GM21717 (cell line): ENCODE measurements at regions not wholly inside any gene's neighbourhood (a gene's known extent, or its start where the extent isn't known, plus 50 kb on each side); places are given as distances from the start of the nearest gene placed in this dataset.

ENCODE experiments used
- ATAC-seq: cut with Tn5 transposase; IDR thresholded peaks from one replicate; pipeline ENCODE4 v1.9.1; 2021; ENCODE audit warnings: mild to moderate bottlenecking, moderate library complexity; ENCODE audit not compliant: unreplicated experiment

DNA sequence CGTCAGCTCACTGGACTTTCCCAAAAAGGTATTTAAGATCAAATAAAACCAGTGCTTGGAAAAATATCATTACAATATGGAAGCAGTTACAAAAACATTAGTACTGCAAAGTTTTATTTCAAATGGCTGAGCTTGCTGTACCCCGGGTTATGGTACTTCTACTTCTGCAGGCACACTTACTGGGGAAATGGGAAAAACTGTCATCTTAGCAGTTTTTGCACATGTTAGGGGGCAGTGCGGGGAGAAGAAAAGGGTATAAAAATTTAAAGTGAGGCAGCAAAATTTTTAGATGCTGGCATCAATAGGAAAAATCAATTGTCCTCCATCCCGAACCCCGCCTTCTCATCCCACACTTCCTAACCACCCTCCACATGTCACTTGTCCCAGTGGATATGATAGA lies 133.4 kb downstream of the ATG4C start:
- no peak for ATAC-seq

DNA sequence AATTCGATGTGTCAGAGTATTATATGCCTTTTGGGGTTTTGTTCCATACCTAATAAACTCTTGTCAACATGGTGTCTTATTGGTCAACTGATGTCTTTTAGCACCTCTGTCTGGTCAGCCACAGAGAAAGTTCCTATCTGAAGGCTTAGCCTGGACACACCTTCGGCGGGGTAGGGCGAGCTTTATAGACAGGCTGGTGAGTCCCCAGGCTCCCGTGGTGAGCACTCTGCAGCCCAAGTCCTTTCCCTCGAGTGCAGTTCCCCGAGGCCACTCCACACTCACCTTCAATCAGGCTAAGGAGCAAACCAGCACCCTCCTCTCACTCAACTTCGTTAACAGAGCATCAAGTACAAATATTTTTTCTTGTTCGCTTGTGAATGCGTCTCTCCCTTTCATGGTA lies 133.9 kb downstream of the ATG4C start:
- no peak for ATAC-seq

DNA sequence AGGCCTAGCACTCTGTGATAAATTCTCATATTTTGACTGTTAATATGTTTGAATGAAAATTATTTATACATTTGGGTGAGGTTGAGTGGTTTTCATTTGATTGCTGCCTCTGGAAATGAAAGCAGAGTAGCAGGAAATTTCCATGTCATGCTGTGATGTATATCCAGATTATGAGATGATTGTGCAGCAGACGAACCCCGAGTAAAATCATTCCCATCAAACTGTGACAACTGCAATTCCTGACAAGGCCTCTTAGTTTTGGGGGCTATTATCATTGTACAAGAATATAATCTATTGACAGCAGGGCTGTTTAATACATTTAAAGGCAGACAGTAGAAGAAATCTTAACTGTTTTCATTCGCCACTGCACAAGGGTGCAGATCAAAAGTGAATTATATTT lies 134.8 kb downstream of the ATG4C start:
- ATAC-seq = no peak

DNA sequence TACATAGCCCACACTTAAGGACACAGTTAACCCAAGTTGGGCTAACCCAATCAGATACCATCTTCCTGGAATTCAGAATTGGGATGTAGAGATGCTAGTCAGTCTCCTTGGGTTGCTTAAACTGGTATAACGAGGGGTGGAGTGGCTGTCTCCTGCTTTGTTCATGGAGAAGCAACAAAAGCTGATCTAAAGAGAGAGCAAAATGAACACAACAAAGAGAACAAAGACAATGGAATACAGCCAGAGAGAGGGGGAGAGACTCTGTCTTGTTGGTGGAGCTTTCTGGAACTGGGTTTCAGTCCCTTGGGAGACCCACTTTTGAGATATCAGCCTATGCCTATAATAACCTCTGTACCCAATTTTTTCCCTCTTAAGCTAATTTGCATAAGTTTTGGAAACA lies 138.1 kb downstream of the ATG4C start:
- ATAC-seq = no peak

DNA sequence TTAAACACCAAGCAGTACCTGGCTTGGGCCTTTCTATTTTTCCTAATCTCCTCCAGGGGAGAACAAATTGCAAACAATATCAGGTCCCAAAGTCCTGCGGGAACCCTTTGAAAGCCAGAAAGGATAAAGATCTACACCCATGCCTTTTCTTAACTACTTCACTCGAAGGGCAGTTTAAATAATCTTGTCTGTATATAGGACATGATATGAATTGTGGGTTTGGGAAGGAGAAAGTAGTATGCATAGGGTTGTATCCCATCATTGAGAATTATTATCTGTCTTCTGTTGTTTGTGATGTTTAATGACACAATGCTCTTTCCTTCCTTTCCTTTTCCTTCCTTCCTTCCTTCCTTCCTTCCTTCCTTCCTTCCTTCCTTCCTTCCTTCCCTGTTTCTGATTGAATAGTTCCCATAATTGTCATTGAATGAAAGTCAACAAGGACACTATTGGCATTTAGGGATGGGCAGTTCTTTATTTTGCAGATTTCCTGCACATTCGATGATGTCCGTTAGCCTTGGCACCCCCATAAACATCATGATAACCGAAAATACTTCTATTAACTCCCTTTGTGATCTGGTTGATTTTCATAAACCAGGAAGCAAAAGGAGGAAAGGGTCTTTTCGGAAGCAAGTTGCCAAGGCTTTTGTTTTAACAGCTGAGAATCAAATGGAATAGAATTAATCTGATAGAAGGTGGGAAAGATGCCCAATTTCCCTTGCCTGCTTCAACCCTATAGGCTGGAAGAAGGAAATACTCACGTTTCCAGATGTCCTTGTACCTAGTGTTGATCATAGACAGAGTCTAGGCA lies 141.3 kb downstream of the ATG4C start:
- ATAC-seq = no peak

DNA sequence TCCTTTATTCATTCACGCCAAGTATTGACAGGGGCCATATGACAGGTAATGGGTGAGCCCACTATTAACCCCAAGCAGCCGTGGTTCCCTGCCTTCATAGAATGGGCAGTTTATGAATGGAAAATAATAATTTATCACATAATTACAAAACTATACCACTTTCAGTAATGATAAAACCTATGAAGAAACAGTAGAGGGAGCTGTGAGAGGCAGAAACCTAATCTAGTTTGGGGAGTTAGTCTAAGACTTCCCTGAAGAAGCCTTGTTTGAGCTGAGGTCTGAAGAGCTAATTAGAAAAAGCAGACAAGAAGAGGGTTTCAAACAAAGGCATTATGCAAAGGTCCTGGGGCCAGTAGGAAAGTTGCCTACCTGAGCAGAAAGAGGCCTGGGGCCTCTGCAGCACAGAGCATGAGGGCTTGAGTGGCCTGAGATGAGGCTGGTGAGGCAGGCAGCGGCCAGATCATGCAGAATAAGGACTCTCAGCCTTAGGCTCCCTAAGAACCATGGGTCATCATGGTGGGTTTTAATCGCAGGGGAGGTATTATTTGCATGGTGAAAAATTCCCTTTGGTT lies 142.8 kb downstream of the ATG4C start:
- ATAC-seq = no peak

DNA sequence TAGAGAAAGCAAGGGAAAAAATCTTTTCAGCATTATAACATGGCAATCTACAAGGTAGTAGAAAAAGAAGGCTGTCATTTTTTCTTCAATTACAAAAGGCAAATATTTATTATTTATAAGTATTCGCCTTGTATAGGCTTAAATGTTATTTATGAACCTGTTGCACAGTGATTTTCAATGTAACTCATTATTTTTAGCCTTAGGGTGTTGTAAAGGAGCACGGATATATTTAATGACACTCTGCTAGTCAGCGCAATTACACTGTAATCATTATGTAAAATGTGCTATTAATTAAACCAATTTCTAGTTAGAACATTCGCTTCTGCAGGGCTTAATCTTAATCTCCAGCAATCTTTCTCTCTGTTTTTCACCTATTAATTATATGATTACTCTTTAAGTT lies 145.0 kb downstream of the ATG4C start:
- no peak for ATAC-seq

DNA sequence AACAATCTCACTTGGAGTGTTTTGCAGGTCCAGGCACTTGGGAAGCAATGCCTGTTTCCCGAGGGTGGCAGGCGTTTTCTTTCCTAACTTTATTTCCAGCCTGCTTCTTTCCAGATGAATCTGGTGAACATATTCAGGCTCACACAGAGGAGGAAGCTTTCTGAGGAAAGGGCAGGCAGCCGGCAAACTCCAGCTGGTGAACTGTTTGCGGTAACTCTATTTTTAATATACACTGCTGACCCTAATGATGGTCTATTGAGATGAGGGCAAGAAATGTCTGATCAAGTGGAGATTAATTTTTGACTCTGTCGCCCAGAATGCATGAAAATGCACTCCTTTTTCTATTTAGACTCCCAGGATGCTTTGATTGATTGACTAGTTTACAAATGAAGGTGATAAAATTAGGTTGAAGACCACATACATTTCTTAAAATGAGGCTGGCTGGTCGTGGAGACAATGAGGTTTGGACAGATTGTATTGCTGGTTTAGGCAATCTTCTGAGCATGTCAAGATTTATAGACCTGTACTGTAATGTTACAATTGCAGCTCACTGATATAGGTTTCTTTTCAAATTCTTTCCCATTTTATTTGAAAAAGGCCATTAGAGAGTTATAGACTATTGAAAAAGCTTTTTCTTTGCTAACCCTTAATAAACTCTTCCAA lies 153.8 kb downstream of the ATG4C start:
- ATAC-seq = no peak

DNA sequence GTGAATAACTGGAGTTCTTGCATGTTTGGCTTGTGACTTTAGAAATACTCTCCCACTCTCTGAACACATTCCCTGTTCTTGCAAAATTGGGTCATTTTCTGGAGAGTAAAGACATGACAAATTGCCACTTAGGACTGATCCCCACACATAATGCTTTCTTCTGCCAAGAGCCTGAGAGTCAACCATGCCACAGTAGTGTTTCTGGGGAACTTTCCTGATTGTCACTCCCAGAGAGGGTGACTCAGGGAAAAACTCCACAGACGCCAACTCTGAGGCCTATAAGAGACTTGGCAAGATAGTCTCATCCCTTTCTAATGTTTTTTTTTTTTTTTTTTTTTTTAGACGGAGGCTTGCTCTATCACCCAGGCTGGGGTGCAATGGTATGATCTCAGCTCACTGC lies 157.8 kb downstream of the ATG4C start:
- ATAC-seq = no peak

DNA sequence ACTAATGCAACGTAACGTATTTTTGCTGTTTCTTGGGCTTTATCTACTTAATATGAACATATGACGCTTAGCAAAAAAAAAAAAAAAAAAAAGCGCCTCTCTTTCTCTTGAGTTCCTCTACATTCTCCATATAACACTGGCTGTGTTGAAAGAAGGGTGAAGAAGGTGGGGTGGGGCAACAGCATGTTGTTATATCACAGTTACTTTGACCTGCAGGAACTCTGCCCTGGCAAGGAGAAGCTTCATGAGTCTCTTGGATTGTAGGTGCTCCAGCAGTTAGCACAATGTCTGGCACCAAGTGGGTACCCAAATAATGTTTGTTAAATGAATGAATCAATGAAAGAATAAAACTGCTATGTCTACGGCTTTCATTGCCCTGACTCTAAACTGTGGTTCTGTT lies 162.6 kb downstream of the ATG4C start:
- no peak for ATAC-seq

DNA sequence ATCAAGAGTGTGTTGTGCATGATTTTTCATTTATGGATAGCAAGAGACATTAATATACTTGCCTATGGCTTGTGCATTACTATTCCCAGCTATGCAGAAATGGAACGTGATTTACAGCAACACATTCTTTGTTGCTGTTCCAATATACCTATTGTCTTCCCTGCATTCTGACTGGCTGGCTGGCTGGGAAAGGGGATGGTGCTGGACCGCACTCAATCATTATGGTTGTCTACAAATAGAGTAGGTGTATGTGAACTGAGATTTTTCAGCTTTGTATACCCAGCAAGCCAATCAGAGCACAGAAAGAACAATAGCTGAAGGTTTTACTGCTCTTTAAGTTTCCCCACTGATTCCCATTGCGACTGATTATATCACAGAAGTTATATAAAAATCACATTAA lies 167.5 kb downstream of the ATG4C start:
- ATAC-seq = no peak

DNA sequence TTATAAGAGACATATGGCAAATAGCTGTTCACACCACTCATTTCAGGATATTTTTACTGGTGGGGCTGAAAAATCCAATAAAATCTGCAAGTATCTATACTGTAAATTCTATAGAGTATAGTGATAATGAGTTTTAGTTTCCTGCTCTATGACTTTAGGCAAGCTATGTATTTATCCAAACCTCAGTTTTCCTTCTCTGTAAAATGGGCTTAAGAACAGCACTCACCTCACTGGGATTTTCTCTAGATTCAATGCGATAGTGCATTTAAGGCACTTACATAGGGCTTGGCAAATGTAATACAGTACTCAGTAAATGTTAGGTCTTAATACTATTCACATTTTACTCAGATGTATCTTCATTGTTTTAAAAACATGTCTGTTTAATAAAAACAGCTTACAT lies 168.7 kb downstream of the ATG4C start:
- ATAC-seq = no peak

DNA sequence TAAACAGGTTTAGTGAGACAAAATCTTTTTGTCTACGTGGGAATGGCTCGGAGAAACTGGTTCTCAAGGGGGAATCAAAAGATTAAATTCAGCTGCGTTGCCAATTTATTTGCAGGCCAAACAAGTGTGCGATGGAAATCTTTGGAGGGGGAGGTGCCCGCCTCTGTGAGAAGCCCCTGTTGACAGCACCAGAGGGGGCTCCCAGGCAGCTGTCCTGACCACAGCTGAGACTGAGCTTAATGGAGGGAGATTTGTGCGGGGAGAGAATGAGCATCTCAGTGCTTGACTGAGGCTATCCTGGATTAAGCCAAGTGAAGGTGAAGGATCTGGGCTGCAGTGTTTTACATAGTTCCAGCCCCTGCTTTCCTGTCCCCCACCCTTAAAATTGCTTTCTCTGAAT lies 169.7 kb downstream of the ATG4C start:
- ATAC-seq = no peak

DNA sequence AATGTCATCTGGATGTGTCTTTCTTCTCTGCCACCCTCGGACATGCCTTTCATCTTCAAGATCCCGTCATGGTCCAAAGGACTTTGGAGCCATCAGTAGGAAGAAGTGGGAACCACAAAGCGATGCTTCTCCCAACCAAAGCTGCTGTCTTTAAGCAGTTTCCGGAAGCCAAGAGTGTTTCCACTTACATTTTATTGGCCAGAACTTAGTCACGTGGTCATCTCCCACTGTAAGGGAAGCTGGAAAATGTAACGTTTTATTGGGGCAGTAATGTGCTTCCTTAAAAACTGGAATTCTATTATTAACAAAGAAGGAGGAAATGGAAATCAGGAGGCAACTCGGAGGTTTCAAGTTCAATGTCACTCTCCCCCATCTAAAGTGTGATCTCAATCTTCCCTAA lies 170.8 kb downstream of the ATG4C start:
- no peak for ATAC-seq

DNA sequence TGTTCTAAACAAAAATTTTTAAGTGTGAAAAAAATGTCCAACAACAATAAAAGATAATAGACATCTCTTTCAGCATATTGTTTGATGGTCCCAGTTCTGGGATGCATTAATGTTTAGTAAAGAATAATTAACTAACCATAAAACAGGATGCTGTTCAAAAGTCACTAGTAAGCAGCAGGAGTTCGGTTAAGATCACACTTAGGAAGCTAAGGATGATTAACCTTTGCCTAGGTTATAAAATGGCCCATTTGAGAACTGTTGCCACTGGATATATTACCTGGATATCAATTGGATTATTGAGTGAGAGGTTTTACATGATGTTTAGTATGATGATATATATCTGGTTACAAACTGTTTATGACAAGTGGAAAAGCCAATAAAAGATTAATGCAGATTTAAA lies 171.7 kb downstream of the ATG4C start:
- ATAC-seq = no peak

DNA sequence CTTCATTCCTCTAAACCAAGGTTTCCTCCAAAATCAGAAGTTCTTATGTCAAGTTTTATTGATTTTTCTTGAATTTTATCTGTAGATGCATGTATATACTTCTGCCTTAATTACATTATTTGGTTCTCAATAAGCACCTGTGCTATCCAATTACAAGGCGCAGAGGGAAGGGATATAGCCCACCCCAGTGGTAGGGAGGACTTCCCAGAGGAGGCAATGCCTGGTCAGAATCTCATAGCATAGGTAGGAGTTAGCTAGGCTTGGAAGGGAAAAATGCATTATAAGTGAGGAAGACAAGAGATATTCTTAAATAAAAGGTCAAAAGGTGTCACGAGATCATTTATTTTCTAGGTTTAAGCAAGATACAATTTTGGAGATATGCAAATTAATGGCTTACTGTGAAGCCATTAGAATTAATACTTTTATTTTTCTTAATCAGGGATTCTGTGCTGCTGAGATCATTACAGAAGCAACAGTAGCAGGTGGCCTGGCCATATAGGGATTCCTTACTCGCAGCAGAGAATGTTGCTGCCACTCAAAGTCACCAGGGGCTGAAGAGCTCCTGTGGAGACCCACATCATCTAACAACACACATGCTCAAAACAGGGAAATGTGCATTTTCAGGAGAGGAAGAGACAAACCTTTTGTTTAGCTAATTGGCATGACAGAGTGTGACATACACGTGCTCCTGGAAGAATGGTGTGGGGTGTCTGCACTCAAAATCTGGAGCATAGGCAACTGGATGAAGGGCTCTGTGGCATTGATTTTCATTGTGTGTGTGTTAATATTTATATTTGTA lies 178.3 kb downstream of the ATG4C start:
- no peak for ATAC-seq

DNA sequence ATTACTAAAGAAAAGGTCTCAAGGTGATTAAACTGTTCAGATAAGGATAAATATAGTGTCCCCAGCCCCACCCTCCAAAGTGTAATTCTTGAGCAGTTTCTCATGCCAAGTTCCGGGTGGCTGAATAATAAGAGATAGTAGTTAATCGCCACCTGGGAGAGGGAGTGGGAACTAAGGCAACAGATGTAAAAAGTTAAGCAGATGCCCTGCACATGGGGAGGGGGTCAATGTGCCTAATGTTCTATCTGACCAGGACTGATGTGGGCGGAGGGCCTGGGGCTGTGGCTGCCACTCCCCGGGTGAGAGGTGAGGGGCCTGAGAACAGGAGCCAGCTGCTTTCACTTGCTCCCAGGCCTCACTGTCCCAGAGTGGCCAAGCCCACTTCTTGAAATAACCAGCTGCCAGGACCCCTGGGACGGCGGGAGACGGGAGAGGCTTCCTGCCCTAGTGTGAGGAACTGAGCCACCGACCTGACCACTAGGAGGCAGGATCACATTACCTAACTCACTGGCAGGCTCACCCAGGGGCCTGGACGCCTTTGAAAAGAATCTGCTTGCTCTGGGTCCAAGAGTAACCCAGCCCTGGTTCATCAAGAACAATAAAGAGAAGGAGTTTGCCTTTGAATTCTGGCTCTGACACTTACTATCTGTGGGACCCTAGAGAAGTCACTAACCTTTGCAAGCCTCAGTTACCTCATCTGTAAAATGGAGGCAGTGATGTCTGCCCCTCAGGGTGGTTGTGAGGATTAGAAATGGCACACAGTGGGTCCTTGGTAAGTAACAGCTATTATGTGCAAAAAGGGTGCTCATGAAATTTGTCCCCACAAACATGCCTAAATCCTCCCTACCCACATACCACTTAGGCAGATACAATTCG lies 179.2 kb downstream of the ATG4C start:
- no peak for ATAC-seq

DNA sequence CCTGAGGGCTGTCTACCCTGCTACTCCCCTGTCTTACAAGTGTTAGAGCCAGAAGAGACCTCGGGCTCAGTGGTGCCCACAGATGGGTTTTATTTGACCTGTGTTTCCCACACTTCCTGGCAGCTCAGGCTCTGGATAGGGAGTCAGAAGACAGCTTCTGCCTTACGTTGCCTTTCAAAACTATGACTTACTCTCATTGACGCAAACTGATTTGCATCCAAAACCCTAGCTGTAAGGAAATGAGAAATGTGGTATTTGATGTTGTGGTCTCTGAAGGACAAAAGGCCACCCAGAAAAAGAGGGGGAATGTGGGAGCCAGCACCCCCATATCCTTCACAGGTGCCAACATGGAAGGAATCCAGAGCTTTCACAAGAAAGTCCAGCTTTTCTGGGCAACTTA lies 180.2 kb downstream of the ATG4C start:
- ATAC-seq = no peak

DNA sequence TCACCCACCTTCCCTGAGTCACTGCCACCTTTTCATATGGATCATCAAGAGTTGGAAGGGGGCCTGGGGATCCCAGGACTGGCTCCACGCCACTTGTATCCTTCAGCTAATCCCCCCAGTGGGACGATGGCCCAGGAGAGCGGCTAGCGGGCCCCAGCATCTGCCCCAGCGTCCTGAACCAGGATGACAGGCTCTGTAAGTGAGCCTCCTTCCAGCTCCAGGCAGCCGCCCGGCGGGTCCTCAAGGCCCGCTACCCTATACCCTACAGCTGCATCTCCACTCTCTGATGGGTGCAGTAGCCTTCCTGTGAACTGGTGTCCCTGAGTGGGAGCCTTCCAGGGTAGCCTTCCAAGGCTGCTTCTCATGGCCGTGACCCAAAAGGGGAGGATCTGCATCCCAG lies 183.1 kb downstream of the ATG4C start:
- ATAC-seq = no peak

DNA sequence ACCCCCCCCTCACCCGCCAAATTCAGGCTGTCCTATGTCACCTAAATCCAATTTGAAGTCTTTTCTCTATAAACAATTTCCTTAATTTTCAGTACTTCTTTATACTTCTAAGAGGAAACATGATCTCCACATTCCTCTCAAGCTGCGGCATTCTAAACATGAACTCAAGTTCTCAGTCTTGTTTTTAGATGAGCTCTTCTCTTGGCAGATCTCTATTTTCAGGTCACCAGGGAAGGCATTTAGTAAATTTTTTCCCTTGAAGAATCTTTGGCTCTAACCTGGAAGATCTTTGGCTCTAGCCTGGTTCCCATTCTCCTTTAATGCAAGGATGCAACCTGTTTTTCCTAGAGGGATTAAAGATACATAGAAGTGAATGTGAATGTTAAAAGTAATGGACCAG lies 193.4 kb downstream of the ATG4C start:
- ATAC-seq = no peak

DNA sequence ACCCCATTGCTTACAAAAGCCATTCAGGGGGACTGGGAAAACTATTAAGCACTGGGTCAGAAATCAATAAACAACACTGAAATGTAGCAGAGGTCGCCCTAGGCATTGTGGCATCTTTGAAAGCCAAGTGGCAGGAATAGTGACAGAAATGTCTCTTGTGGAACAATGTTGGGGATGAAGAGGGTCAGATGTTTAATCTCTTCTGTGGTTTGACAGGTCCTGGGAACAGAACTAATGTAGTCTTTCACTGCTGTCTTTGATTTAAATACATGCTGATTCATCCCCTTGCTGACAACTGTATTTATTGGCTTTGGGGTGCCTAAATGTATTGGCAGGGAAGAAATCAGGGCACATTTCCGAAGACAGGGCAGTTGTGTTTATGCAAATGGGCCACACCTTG lies 194.8 kb downstream of the ATG4C start:
- ATAC-seq = no peak
